COLO668 (cell line): ENCODE measurements at regions not wholly inside any gene's neighbourhood (a gene's known extent, or its start where the extent isn't known, plus 50 kb on each side); places are given as distances from the start of the nearest gene placed in this dataset.
A peak's percentile ranks its signal among the peaks of the same experiment; 100 is the strongest.

Experiments used
- DNase-seq: peaks from one replicate; lab custom pipeline; 2025; ENCODE audit not compliant: unreplicated experiment; lab: John Stamatoyannopoulos, UW

DNA sequence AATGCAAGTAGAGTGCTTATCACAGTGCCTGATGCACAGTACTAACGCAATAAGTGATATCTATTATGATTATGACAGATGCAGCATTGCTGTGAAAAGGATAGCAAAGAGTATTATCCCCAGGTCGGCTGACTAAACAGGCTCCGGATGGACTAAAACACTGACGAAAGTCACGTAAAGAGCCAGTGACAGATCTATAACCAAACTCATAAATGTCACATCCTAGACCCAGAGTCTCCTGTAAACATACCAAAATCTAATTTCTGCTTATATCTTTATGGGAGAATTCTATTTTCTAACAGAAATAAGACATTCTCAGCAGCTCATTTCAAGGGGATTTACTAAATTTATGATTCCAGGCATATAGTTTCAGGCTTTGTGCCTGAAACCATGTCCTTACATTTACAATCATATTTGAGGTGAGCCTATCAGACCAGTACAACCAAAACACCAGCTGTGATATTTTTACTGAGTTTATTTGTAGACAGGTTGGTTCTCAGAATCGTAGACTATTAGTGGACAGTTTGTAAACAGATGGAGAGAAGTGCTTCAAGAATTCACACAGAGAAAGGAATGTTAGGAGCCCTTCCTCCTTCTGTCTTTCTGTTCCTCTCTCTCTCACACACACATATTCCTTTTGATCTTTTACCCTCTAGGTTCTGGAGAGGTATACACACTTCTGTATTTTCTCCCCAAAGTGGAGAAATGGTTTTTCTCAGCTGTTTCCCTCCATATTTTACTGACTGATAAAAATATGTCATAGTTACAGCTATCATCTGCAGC lies 52.4 kb upstream of the WDR26 start:
- no peak for DNase-seq

DNA sequence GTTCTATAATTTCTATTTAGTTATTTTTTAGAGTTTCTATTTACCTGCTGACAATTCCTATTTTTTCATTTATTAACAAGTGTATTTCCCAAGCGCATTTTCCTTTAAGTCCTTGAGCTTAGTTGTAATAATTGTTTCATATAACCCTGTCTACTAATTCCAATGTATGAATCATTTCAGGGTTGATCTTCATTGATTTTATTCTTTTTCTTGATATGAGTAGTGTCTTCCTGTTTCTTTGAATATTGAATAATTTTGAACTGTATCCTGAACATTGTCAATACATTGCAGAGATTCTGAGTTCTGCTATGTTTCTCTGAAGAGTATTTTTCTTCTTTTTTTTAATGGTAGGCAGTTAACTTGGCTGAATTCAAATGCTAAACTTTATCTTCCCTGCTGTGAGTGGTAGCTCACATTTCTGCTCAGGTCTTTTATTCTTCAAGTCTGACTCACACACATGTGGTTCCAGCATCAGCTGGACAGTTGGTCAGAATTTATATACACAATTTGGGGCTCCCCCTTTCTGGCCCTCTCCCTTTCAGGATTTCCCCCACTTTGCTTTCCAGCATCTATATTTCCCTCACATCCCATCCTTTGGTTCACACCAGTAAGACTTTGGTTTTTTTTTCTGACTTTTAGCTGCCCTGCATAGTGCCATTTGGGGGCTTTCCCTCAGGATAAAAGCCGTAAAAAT lies 54.4 kb upstream of the WDR26 start:
- no peak for DNase-seq

DNA sequence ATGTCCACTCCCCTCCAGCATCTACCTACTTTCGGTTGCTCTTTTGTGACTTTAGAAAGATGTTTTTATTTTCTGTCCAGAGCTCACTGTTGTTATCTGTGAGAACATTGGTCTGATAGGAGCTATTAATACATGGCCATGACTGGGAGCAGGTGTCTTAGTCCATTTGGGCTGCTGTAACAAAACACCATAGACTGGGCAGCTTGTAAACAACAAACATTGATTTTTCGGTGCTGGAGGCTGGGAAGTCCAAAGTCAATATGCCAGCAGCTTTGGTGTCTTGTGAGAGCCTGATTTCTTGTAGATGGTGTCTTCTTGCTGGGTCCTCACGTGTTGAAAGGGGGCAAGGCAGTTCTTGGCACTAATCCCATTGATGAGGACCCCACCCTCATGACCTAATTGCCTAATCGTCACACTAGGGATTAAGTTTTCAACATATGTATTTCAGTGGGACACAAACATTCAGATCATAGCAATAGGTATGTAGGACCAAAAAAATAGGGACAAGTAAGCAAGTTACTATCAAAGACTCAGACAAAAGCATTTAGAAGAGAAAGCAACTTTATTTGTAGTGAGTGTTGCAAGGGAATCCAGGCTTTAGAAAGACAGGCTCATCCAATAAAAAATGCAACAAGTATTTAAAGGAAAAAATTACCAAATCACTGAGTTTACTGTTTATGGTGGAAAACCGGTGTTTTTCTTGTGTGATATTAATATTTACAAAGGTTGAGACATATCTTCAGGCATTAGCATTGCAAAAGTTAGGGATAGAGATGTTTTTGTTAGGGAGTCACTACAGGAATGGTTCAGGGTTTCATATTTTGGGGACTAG lies 55.2 kb upstream of the WDR26 start:
- peak; percentile 31 for DNase-seq

DNA sequence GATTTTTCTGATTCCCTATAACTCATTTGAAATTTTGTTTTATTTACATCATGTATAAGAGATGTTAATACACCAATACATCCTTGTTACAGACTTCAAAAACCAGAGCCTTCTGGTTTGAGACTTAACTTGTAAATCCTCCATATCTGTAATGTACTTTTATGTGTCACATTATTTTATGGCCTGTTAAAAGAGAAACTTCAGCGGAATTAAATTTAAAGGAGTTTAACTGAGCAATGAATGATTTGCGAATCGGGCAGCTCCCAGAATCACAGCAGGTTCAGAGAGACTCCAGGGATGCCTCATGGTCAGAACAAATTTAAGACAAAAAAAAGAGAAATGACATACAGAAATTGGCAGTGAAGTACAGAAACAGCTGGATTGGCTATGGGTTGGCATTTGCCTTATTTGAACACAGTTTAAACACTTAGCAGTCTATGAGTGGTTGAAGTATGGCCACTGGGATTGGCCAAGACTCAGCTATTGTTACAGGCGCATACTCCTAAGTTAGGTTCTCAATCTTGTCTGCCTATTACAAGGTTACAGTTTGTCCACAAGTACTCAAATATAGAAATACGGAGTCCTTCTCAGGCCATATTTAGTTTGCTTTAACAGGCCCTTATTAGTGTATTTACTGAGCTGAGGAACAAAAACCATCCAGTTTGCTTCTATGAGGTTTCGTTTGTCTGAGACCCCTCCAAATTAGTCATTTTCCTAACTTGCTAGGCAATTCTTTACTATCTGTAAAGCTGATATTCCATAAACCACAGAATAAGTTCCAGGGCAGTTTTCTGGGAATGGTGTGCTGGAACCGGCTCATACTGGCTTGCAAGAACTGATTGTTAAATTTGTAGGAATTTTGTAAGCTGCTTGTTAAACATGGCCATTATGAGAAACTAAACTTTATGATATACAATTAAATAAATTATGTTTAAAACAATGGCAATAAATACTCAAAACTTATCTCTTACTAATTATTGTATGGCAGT lies 56.2 kb upstream of the WDR26 start:
- no peak for DNase-seq

DNA sequence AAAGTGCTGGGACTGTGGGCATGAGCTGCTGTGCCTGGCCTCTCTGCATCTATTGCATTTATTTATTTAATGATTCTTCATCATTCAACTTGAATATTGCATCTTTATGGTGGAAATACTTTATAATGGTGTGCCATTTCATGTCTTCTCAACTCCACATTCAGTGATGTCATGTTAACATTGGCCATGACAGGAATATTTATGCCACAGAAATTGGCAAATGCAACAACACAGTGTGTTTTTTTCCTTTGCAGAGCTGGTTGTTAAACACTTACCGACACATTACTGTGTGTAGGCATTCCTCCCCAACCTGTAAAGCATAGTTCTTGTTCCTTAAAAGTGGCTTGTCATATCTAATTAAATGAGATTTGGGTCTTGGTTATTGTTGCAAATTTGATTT lies 57.4 kb upstream of the WDR26 start:
- no peak for DNase-seq

DNA sequence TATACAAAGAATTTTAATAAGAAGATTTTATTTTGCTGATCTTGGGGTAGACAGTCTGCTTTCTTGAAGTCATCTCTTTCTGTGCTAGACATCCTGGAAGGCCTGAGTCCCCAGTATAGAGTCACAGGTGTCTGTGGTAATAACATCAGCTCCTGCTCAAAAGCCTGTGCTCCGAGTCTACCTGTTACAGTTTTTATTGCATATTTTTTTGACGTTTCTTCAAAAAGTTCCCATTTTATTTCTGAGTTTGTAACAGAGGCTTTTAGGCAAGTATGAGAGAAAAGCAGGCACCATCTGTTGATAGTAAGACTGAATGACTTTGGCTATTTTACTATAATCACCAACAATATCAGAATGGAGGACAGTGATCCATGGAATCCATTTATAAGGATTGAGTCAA lies 58.0 kb upstream of the WDR26 start:
- no peak for DNase-seq

DNA sequence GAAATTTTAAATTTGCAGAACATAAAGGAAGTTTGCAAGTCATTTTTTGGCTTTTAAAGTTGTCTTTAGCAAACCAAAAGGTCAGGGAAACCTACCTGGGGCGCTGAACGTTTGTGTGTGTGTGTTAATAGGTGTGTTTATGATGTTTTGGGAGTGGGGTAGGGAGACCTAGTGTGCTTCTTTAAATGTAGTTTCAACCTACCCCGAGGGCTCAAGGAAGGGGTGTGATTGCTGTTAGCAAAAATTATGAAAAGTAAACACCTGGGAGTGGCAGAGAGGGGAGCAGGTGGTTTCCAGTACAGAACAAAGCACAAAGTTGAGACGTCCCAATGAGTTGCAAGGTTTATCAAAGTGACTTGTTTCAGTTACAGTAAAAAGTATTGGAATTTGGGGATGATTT lies 58.7 kb upstream of the WDR26 start:
- no peak for DNase-seq

DNA sequence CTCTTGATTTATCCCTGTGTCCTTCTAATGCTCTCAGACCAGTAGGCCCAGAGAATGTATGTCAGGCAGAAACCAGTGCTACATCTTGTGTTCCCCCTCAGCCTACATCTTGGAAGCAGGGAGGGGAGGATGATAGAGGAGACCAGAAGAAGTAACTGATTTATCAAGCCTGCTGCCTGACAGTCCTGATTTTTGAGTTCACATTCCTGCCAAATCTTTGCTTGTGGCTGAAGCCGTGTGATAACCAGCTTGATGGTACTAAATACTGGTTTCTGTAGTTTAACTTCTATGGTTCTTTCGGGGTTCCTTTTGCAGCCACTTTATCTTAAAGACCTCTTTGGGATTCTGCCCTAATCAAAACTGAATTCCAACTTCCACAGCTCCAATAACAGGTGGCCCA lies 59.7 kb upstream of the WDR26 start:
- no peak for DNase-seq

DNA sequence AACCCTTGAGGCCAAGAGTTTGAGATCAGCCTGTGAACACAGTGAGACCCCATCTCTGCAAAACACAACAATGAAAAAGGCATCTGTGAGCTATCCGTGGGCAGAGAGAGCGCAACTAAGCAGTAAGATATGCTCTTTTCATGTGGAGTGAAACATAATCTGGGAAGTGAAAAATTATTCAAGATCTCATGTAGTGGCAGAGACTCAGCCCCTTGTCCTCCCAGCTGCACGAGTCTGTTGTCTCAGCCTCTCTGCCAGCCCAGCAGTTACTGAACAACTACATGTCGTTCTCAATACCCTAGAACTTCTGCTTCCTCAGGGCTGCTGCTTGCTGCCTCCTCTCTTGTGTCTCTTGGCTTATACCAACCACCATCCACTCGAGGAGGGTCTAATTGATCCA lies 61.3 kb upstream of the WDR26 start:
- no peak for DNase-seq

DNA sequence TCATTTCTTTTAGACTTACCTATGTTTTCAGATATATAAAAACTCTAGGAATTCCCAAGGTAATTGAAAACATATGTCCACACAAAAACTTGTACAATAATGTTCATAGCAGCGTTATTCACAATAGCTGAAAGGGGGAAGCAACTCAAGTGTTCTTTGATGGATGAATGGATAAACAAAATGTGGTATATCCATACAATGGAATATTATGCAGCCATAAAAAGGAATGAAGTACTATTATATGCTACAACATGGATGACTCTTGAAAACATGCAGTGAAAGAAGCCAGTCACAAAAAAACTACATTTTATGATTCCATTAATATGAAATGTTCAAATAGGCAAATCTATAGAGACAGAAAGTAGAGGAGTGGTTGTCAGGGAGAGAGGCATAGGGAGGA lies 62.2 kb upstream of the WDR26 start:
- DNase-seq, result no peak

DNA sequence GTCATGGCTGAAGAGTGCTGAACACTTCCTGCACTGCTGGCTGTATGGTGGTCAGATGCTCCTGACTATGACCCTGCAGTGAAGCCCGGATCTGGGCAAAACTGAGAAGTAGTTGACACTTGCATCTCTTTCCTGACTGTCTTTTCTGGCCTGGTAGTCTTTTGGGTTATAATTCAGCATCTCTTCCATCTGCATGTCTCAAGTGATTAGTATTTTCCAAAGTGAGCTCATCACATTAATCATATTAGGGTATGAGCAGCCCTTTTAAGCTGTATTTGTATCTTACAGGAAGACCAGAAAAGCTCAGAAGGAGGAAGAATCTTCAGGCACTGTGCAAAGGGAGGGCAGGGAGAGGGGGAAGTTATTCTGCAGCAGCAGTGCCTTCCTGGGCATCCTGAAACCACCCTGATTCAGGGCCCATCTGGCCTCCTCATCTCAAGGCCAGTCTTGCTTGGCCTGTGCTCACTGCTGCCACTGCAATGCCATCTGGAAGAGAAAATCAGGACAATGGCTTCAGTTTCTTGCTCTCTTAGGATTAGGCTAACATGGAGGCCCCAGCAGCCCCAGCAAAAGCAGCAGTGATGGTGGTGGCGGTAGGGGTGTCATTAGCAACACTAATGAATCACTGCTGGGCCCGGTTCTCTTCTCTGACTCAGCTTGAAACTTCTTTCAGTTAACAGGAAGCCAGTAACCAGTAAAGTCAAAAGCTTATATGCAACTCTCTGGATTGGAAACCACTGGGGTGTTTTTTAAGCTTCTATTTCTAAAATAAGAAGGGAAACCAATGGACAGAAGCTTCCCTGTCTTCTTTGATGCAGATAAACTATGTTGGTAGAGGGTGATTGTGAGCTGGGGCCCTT lies 63.3 kb upstream of the WDR26 start:
- DNase-seq, result no peak

DNA sequence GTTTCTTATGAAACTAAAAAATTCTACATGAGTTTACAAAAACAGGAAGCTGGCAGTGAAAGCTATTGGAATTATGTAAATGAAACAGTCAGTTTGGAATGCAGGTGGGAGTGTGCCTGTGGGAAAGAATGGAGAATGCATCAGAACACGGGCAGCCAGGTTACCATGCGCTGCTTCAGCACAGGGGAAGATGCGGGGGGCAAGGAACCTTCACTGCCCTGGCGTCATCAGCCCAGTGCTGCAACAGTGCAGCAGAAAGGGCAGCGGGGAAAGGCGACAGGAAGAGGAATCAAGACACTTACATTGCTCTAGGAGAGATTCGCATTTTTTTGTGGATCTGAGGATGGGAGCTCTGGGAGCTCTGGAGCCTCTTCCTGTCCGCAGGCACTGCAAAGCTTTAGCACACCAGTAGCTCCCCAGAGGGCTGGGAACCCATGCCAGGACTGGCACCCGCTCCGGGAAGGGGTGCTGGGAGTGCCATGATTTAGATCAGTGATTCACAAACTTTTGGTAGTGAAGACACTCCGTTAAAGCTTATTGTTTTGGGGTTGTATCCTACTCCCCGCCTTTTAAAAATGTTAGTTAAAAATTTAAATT lies 64.1 kb upstream of the WDR26 start:
- DNase-seq, result no peak

DNA sequence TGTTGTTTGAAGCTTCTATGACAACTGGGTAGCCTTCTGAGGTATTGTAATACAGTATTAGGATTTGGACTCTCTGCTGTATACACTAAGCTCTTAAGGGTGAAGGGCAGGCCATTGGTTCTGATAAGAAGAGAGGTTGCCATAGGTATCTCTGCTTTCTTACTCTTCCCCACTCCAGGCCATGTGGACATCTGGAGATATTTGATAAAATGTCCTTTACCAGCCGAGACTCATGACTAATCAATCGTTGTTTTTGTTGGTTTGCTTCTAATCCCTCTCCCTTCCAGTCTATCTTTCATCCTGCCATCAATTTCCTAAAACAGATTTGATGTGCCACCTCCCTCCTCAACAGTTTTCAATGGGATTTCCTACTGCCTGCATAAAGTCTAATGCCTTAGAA lies 64.6 kb upstream of the WDR26 start:
- DNase-seq, result no peak

DNA sequence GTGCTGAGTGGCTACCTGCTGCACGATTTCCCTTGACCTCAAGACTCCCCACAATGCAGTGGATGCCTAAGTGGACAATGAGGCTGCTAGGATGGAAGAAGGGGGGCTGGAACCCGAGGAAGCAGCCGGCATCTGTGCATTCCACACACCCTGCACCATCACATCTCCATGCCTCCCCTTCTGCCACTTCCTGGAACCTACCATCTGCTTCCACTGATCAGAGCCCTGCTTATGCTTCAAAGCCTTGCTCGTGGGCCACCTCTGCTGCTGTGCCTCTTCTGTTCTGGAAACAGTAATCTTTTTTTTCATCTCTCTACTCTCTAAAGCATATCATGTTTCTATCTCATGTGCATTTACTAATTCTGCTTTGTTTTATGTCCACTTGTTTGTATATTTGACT lies 66.2 kb upstream of the WDR26 start:
- no peak for DNase-seq

DNA sequence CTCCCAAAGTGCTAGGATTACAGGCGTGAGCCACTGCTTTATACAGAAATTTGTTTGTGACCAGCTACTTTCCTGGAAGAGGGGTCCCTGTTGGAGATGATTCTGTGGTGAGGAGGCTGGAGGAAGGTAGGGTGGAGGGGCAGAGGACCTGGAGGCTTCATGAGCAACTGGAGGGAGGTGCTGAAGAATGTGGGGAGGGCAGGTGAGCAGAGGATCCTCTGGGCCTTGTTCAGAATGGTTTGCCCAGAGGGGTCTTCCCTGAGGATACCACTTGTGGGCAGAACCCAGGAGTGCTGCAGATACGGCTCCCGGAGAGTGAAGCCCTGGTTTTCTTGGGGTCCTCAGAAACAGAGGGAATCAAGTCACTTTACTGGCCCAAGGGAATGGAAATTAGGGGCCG lies 67.2 kb upstream of the WDR26 start:
- DNase-seq, result no peak

DNA sequence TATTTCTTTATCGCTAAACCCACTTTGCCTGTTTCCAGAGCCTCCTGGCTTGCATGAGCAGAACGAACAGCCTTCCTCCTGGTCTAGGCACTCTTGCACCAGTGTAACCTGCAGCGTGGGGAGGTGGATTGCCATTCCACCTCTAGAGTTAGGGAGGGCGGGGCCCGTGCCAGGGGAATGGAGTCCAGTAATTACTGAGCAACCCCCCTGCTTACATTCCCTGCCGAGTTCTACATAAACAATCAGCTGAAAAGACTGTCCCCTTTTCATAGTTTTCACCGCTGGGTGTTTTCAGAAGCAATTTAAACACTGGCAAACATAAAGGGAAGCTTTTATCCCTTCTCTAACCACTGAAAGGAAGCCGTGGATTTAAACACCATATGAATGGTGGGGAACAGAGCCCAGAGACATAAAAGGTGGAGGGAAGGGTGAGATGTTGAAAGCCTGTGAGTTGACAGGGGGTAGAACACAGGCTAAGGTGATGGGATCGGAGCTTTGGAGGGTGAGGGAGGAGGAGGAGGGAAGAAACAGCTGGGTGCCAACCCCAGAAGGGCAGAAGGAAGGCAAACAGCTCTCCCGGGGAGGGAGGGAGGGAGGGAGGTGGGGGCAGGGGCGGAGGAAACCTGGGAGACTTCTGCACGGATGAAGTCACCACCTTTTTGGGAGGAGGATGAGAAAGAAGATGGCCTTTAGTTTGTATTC lies 68.0 kb upstream of the WDR26 start:
- DNase-seq, result peak; percentile 45

DNA sequence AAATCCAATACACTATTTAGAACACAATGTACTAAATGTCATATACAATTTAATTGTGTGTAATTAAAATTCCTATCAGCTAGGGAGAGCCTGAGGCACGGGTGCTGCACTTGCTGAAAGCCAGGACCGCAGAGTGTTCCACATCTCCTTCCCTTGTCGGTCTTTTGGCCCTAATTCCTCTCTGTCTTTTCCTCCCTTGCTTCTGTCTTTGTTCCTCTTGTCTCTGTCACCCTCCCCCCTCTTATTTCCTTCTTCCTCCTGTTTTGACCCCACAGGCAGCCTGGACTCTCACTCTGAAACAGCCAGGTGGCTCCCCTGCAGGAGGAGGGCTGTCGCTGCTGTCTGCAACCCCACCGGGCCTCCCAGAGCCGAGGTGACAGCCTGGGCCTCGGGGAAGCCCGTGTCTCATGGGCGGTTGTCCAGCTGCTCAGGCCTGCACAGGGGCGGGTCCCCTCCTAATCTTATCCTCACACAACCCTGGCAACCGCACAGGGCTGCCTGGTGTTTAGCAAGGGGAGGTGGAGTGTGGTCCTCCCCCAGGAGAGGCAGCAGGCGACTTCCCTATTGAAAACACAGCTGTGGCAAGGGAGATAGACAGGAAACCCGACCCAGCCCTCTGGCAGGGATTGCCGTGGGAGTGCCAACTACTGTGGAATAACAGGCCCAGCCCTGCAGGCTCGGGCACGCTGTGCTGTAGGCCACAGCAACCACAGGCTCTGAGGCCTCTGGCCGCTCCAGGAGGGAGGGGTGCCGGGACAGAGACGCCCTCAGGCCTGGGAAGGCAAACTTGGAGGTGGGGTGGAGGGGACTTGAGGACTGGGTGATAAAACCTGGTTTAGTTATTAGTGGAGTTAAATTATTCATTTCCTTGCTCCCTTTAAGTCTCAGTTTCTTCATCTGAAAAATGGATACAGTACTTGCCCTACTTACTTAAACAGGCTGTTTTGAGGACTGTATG lies 68.8 kb upstream of the WDR26 start:
- peak; percentile 94 for DNase-seq
